ENCODE measurements at regions not wholly inside any gene's neighbourhood (a gene's known extent, or its start where the extent isn't known, plus 50 kb on each side); places are given as distances from the start of the nearest gene placed in this dataset.
A peak's percentile ranks its signal among the peaks of the same experiment; 100 is the strongest.

DNA sequence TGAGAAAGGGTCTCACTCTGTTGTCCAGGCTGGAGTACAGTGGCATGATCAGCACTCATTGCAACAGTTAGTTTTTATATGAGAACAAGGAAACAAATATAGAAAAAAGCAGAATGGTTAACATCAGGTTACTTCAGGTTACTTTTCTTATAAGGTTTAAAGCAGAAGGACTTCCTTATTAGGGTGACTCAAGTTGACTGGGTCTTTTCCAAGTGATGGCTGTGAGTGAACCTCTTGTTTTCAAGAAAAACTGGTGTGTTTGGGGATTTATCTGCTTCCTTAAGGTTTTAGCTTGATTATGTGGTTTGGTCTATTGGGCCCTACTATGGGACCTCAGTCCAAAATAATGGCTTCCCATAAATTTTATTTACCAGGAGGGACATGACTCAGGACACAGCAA, 99.2 kb downstream of the ARRDC3 start:
- TF ChIP-seq CTCF (IDR thresholded peaks at IDR 0.05; ENCODE audit: low read depth, low read length) = no peak
- in situ Hi-C loops (cut with HindIII; ENCODE audit: low sequenced_read_pairs) = no loop called here
- peak; percentile 93 for DNase-seq (ENCODE audit: low read depth, low spot score)
- no peak overlapping the region for H3K4me3 ChIP-seq (ENCODE audit: low read depth, low read length)

- in situ Hi-C loops (cut with HindIII; ENCODE audit: low sequenced_read_pairs) = no loop called here
- H3K4me3 ChIP-seq (ENCODE audit: low read depth, low read length) = no peak overlapping the region
- DNase-seq (ENCODE audit: low read depth, low spot score) = no peak
- TF ChIP-seq CTCF (IDR thresholded peaks at IDR 0.05; ENCODE audit: low read depth, low read length) = no peak
These were observed 99.8 kb downstream of the ARRDC3 start for GRCh38 chr5:91283326-91283725.

DNA sequence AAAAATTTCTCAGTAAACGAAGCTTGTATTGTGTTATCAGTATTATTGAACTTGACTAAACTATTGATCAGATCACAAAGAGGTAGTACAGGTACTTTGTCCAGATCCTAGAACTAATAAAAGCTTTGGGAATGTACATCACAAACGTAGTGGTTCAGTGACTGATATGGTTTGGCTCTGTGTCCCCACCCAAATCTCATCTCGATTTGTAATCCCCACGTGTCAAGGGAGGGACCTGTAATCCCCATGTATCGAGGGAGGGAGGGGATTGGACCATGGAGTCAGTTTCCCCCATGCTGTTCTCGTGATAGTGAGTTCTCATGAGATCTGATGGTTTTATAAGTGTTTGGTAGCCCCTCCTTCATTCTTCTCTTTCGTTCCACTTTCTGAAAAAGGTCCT, 100.9 kb downstream of the ARRDC3 start:
- TF ChIP-seq CTCF (IDR thresholded peaks at IDR 0.05; ENCODE audit: low read depth, low read length) = no peak
- H3K4me3 ChIP-seq (ENCODE audit: low read depth, low read length) = no peak overlapping the region
- no peak for DNase-seq (ENCODE audit: low read depth, low spot score)
- in situ Hi-C loops (cut with HindIII; ENCODE audit: low sequenced_read_pairs) = no loop called here

- TF ChIP-seq CTCF (IDR thresholded peaks at IDR 0.05; ENCODE audit: low read depth, low read length) = no peak
- in situ Hi-C loops (cut with HindIII; ENCODE audit: low sequenced_read_pairs) = no loop called here
- DNase-seq (ENCODE audit: low read depth, low spot score) = peak; percentile 86
- no peak overlapping the region for H3K4me3 ChIP-seq (ENCODE audit: low read depth, low read length)
These were observed 101.7 kb downstream of the ARRDC3 start for GRCh38 chr5:91281401-91281800.

- no peak for TF ChIP-seq CTCF (IDR thresholded peaks at IDR 0.05; ENCODE audit: low read depth, low read length)
- in situ Hi-C loops (cut with HindIII; ENCODE audit: low sequenced_read_pairs) = no loop called here
- DNase-seq (ENCODE audit: low read depth, low spot score) = peak; percentile 99
- peak overlapping the region; percentile 33 for H3K4me3 ChIP-seq (ENCODE audit: low read depth, low read length)
These were observed 102.5 kb downstream of the ARRDC3 start for GRCh38 chr5:91280362-91281269.

DNA sequence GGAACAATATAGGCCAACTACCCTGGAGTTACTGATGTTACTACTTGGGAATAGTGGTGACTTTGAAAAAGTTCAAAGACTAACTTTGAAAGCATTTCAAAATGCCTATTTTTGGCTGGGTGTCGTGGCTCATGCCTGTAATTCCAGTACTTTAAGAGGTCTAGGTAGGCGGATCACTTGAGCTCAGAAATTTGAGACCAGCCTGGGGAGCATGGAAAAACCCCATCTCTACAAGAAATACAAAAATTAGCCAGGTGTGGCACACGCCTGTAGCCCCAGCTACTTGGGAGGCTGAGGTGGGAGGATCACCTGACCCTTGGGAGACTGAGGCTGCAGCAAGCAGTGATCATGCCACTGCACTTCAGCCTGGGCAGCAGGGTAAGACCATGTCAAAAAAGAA, 105.3 kb downstream of the ARRDC3 start:
- TF ChIP-seq CTCF (IDR thresholded peaks at IDR 0.05; ENCODE audit: low read depth, low read length) = no peak
- in situ Hi-C loops (cut with HindIII; ENCODE audit: low sequenced_read_pairs) = no loop called here
- DNase-seq (ENCODE audit: low read depth, low spot score) = no peak
- no peak overlapping the region for H3K4me3 ChIP-seq (ENCODE audit: low read depth, low read length)
